Activated T-cell treated with anti-CD3 and anti-CD28 coated beads, Interleukin-2, amount 50 U/mL, for 24 hours (primary cell): ENCODE measurements at regions not wholly inside any gene's neighbourhood (a gene's known extent, or its start where the extent isn't known, plus 50 kb on each side); places are given as distances from the start of the nearest gene placed in this dataset.
"Not testable (repeated sequence)": the region's sequence is repeated elsewhere in the genome, so short reads cannot be mapped to it uniquely, and the experiment has no call there.

Experiments used
- DNase-seq: peaks from one replicate; pipeline ENCODE4 v3.0.0-alpha.2; 2020
- H3K27ac Mint-ChIP-seq: 2 replicates; pipeline ENCODE4 v1.8.0; 2020; ENCODE audit warnings: mild to moderate bottlenecking, mixed read lengths
- H3K27me3 Mint-ChIP-seq: 2 replicates; pipeline ENCODE4 v1.8.0; 2020; ENCODE audit warnings: mixed read lengths
- H3K36me3 Mint-ChIP-seq: 2 replicates; pipeline ENCODE4 v1.8.0; 2020; ENCODE audit warnings: low read depth, mixed read lengths
- H3K4me1 Mint-ChIP-seq: 2 replicates; pipeline ENCODE4 v1.8.0; 2020; ENCODE audit warnings: low read depth, mixed read lengths
- H3K4me3 Mint-ChIP-seq: 2 replicates; pipeline ENCODE4 v1.8.0; 2020; ENCODE audit warnings: mild to moderate bottlenecking, moderate library complexity, mixed read lengths
- H3K9me3 Mint-ChIP-seq: 2 replicates; pipeline ENCODE4 v1.8.0; 2020; ENCODE audit warnings: mixed read lengths

- Mint-ChIP-seq H3K27ac (no peak overlapping the region), H3K36me3 (no peaks in the 10 kb centered on the region), H3K9me3 (peaks cover 10% of the 10 kb centered on the region), H3K4me1 (no peaks in the 10 kb centered on the region), H3K27me3 (no peaks in the 10 kb centered on the region), H3K4me3 (no peak overlapping the region)
- no peak for DNase-seq
These were observed 510.4 kb upstream of the CNTNAP5 start for GRCh38 chr2:123514613-123515207.

- no peak for DNase-seq
These were observed 506.7 kb upstream of the CNTNAP5 start for GRCh38 chr2:123518367-123518766.

GRCh38 chr2:123521854-123522253 lies 503.2 kb upstream of the CNTNAP5 start:
- H3K36me3 Mint-ChIP-seq = no peaks in the 10 kb centered on the region
- peaks cover 37% of the 10 kb centered on the region for H3K9me3 Mint-ChIP-seq
- no peaks in the 10 kb centered on the region for H3K4me1 Mint-ChIP-seq
- H3K4me3 Mint-ChIP-seq = no peak overlapping the region
- DNase-seq = no peak
- H3K27ac Mint-ChIP-seq = no peak overlapping the region
- no peaks in the 10 kb centered on the region for H3K27me3 Mint-ChIP-seq

More at GRCh38 chr2:123518367-123518766, 506.7 kb upstream of the CNTNAP5 start:
- no peaks in the 10 kb centered on the region for H3K27me3 Mint-ChIP-seq
- H3K36me3 Mint-ChIP-seq = no peaks in the 10 kb centered on the region
- H3K4me3 Mint-ChIP-seq = no peak overlapping the region
- H3K9me3 Mint-ChIP-seq = peaks cover 20% of the 10 kb centered on the region
- H3K27ac Mint-ChIP-seq = no peak overlapping the region
- H3K4me1 Mint-ChIP-seq = no peaks in the 10 kb centered on the region

- not testable (repeated sequence) for DNase-seq, H3K36me3 Mint-ChIP-seq, H3K27me3 Mint-ChIP-seq, H3K4me1 Mint-ChIP-seq, H3K27ac Mint-ChIP-seq, H3K4me3 Mint-ChIP-seq
- peaks cover 35% of the 10 kb centered on the region for H3K9me3 Mint-ChIP-seq
These were observed 502.6 kb upstream of the CNTNAP5 start for GRCh38 chr2:123522498-123522897.

- Mint-ChIP-seq H3K27ac (no peak overlapping the region), H3K4me1 (no peaks in the 10 kb centered on the region), H3K4me3 (no peak overlapping the region), H3K27me3 (no peaks in the 10 kb centered on the region), H3K9me3 (peaks cover 20% of the 10 kb centered on the region), H3K36me3 (no peaks in the 10 kb centered on the region)
- DNase-seq = no peak
These were observed 495.9 kb upstream of the CNTNAP5 start for GRCh38 chr2:123528996-123529707.

- H3K27me3 Mint-ChIP-seq = no peaks in the 10 kb centered on the region
- no peak for DNase-seq
- no peaks in the 10 kb centered on the region for H3K36me3 Mint-ChIP-seq
- H3K27ac Mint-ChIP-seq = no peak overlapping the region
- H3K9me3 Mint-ChIP-seq = peaks cover 18% of the 10 kb centered on the region
- no peak overlapping the region for H3K4me3 Mint-ChIP-seq
- H3K4me1 Mint-ChIP-seq = no peaks in the 10 kb centered on the region
These were observed 495.1 kb upstream of the CNTNAP5 start for GRCh38 chr2:123530004-123530403.

- H3K27ac Mint-ChIP-seq = no peak overlapping the region
- no peaks in the 10 kb centered on the region for H3K4me1 Mint-ChIP-seq
- H3K36me3 Mint-ChIP-seq = no peaks in the 10 kb centered on the region
- H3K9me3 Mint-ChIP-seq = peaks cover 15% of the 10 kb centered on the region
- DNase-seq = no peak
- H3K27me3 Mint-ChIP-seq = no peaks in the 10 kb centered on the region
- H3K4me3 Mint-ChIP-seq = no peak overlapping the region
These were observed 493.0 kb upstream of the CNTNAP5 start for GRCh38 chr2:123532126-123532525.

GRCh38 chr2:123532994-123533393 lies 492.1 kb upstream of the CNTNAP5 start:
- DNase-seq = no peak
- H3K27ac Mint-ChIP-seq = no peak overlapping the region
- no peaks in the 10 kb centered on the region for H3K27me3 Mint-ChIP-seq
- no peaks in the 10 kb centered on the region for H3K4me1 Mint-ChIP-seq
- H3K36me3 Mint-ChIP-seq = no peaks in the 10 kb centered on the region
- peaks cover 18% of the 10 kb centered on the region for H3K9me3 Mint-ChIP-seq
- H3K4me3 Mint-ChIP-seq = no peak overlapping the region

- H3K9me3 Mint-ChIP-seq = peaks cover 34% of the 10 kb centered on the region
- H3K36me3 Mint-ChIP-seq = no peaks in the 10 kb centered on the region
- DNase-seq = no peak
- no peaks in the 10 kb centered on the region for H3K27me3 Mint-ChIP-seq
- no peaks in the 10 kb centered on the region for H3K4me1 Mint-ChIP-seq
- H3K4me3 Mint-ChIP-seq = no peak overlapping the region
- H3K27ac Mint-ChIP-seq = no peak overlapping the region
These were observed 484.8 kb upstream of the CNTNAP5 start for GRCh38 chr2:123540291-123540690.

GRCh38 chr2:123546353-123546752 lies 478.7 kb upstream of the CNTNAP5 start:
- Mint-ChIP-seq H3K4me3 (no peak overlapping the region), H3K36me3 (no peaks in the 10 kb centered on the region), H3K9me3 (peaks cover 15% of the 10 kb centered on the region), H3K27ac (no peak overlapping the region), H3K27me3 (no peaks in the 10 kb centered on the region), H3K4me1 (no peaks in the 10 kb centered on the region)
- DNase-seq = no peak

GRCh38 chr2:123563515-123563914 lies 461.6 kb upstream of the CNTNAP5 start:
- Mint-ChIP-seq H3K27me3 (no peaks in the 10 kb centered on the region), H3K36me3 (no peaks in the 10 kb centered on the region)

GRCh38 chr2:123566291-123566946 lies 458.7 kb upstream of the CNTNAP5 start:
- Mint-ChIP-seq H3K4me1 (no peaks in the 10 kb centered on the region), H3K4me3 (no peak overlapping the region), H3K36me3 (no peaks in the 10 kb centered on the region), H3K27me3 (no peaks in the 10 kb centered on the region), H3K9me3 (peaks cover 11% of the 10 kb centered on the region), H3K27ac (no peak overlapping the region)
- DNase-seq = no peak

More at GRCh38 chr2:123563515-123563914, 461.6 kb upstream of the CNTNAP5 start:
- no peak for DNase-seq
- H3K4me3 Mint-ChIP-seq = no peak overlapping the region
- H3K9me3 Mint-ChIP-seq = peaks cover 11% of the 10 kb centered on the region
- no peak overlapping the region for H3K27ac Mint-ChIP-seq
- no peaks in the 10 kb centered on the region for H3K4me1 Mint-ChIP-seq

GRCh38 chr2:123578016-123578415 lies 447.1 kb upstream of the CNTNAP5 start:
- H3K27ac Mint-ChIP-seq = no peak overlapping the region
- H3K27me3 Mint-ChIP-seq = no peaks in the 10 kb centered on the region
- no peak for DNase-seq
- H3K4me3 Mint-ChIP-seq = no peak overlapping the region
- peaks cover 10% of the 10 kb centered on the region for H3K9me3 Mint-ChIP-seq
- no peaks in the 10 kb centered on the region for H3K4me1 Mint-ChIP-seq
- H3K36me3 Mint-ChIP-seq = no peaks in the 10 kb centered on the region

- Mint-ChIP-seq H3K4me1 (no peaks in the 10 kb centered on the region), H3K9me3 (peaks cover 29% of the 10 kb centered on the region), H3K4me3 (no peak overlapping the region), H3K27ac (no peak overlapping the region), H3K27me3 (no peaks in the 10 kb centered on the region), H3K36me3 (no peaks in the 10 kb centered on the region)
- DNase-seq = no peak
These were observed 428.5 kb upstream of the CNTNAP5 start for GRCh38 chr2:123596621-123597020.

- Mint-ChIP-seq H3K27me3 (no peaks in the 10 kb centered on the region), H3K9me3 (peaks cover 25% of the 10 kb centered on the region), H3K4me3 (no peak overlapping the region), H3K36me3 (no peaks in the 10 kb centered on the region), H3K27ac (no peak overlapping the region), H3K4me1 (no peaks in the 10 kb centered on the region)
- DNase-seq = no peak
These were observed 427.1 kb upstream of the CNTNAP5 start for GRCh38 chr2:123597988-123598387.
